ENCODE measurements at regions not wholly inside any gene's neighbourhood (a gene's known extent, or its start where the extent isn't known, plus 50 kb on each side); places are given as distances from the start of the nearest gene placed in this dataset.

DNA sequence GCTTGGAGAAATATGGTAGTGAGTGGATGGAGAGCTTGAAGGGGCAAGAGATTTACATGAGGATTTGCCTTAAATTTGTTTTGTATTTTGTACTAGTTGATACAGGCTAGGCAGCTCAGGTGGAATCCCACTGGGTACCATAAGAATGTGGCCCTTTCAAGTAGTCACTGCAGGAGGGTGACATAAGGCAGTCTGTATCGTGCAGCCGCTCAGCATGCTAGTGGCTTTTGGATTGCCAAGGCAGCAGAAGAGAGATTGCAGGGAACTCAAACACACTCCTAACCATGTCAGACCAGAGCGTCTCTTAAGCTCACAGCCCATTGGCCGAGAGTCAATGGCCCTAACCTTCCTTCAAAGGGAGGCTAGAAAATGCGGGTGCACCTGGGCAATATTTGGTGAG, 420.0 kb downstream of the ADGRL2 start:
- DNase-seq, result no peak

DNA sequence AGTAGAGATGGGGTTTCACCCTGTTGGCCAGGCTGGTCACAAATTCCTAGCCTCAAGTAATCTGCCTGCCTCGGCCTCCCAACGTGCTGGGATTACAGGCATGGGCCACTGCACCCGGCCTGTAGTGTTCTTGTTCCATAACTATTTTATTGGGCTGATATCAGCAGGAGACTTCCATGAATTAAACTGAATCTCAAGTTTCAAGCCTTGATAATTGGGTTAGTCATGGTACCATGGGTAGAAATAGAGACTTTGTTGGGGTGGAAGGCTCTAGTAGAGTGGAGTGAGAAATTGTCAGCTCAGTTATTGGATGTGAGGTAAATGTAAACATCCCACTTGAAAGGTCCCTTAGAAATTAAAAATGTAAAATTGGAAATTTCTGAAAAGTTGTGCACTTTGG, 419.1 kb downstream of the ADGRL2 start:
- DNase-seq, result no peak

DNA sequence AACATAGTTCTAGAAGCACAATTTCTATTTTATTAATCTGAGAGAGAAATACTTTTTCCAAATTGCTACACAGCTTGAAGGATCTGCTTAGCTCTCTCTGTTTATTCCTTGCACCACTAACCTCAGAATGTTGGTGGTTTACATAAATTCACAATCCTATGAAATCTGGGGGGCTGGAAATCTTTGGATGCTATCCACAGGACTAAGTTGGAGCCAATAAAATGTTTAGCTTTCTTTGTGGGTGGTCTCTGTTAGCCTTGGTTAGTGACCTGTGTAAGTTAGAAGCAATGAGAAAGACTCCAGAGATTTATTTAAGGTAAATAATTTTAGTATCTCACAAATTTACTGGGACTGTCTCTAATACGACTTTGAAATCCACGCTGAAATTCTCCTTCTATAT, 418.1 kb downstream of the ADGRL2 start:
- DNase-seq, result no peak

DNA sequence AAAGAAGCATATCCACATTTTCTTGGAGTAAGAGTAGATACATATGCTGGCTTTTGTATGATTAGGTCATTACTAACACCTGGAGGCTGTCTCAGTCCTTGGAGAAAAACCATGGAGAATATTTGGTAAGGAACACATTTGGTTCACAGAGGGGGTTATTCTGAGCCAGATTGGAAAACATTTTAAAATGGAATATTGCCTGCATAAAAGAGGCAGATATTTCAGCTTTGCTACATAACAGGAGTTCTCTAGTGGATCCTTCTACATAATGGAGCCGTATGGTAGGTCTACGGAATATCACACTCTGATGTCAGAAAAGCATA, 415.1 kb downstream of the ADGRL2 start:
- no peak for DNase-seq

DNA sequence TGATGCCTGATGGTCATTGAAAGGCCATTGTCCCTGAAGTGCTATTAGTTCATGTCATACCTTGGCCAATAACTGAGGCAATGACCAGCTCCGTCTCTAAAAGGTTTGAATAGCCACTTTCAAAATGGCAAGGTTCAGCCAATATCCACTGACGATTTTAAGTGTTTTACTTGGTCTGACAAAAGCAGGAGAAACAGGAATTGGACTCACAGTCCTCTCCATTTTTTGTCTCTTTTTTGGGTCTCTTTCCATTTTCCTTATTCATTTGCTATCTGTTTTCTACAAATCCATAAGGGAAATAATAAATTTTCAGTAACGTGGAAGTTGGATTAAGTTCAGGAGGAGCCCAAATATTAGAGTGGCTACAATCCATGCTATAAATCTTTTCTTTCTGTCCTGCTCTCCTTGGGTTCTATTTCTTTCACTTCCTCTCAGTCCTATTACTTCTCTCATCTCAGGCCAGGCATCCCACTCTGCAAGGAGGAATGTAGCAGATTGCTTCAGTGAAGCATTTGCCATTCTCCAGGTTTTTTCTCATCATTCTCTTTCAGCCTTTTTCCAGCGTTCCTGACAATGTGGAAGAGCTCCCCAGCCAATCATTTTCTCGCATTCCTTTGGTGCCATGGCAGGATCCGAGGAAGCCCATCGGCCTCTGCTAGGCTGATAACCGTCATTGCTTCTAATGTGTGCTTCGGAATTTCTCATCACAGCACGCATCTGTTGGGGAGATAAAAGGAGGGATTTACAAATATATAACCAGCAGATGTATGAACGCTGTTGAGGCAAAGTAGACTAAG, 414.5 kb downstream of the ADGRL2 start:
- DNase-seq, result no peak

DNA sequence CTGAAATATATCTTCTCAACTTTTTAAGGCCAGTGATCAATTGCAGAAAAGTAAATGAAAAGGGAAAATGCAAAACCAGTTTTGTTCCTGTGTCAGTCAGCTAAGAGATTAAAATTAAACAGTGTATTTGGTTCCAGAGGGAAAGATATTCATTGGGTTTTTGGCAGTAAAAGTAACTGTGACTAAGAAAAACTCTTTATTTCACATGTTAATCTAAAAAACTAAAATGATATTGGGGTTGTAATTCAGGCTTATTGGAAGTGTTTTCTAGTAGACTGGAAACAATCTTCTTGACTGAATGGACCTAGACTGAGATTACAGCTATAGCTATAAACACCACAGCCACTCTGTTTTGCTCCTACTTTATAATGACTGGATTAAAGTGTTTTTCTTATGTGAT, 413.9 kb downstream of the ADGRL2 start:
- DNase-seq, result no peak

DNA sequence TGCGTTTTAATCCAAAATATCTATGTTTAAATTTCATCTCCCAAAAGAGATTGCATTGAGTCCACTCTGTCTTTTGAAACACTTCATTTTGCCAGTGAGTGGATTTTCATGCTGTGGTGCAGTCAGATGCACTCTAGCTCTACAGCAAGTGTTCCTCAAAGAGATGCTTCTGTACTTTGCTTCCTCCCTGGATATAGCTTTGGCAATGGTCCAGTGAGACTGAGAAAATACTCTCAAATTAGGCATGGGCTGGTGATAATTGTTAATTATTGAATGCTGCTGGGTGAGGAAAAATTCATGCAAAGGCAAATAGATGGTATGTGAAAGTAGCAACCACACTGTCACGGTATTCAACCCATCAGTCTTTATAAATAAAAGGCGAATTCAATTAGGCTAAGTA, 396.9 kb downstream of the ADGRL2 start:
- no peak for DNase-seq

DNA sequence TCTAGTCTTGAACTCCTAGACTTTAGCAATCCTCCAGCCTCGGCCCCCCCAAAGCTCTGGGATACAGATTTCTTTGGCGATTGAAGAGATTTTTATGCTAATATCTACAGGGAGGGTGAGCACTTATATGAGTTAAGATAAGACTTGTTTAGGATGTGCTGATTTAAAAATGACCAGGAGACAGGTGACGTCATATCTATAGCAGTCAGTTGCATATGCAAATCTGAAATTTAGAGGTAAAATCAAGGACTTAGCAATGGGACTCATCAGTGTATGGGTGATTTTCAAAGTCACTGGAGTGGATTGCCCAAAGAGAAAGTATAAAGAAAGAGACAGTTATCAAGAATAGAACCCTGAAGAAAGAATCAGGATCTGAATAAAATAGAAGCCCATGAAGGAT, 394.5 kb downstream of the ADGRL2 start:
- no peak for DNase-seq

DNA sequence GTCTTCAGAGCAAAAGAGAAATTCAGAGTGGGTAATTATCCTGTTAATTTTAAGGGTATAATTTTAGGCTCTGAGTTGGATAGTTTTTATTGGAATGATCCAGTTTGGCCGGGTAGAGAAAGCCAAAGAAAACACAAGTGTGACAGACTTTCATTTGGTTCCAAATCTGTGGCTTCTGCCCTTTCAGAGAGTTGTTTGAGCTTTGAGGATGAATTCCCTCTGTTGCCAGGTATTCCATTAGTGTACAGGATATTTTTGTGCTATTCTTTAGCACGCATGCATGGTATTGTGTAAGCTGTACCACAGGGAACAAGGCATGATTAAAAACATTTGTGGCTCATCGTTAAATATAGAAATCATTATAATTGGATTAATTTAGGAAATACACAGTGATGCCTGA, 384.4 kb downstream of the ADGRL2 start:
- DNase-seq, result no peak

DNA sequence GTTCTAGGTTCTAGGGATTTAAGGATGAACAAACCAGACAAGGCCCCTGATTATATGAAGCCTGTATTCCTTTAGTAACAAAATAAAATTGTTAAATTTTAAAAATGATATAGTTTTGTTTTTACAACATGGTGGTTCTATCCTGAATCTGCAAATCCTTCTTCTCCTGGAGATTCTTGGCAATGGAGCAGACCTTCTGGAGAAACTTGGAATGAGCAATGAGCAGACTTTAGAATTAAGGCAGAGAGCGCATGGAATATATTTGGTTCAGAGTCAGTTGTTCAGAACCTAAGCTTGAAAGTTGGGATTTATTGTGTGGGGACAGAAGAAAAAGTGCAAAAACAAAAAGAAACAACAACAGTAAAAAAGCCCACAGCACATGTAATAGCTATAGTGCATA, 381.1 kb downstream of the ADGRL2 start:
- no peak for DNase-seq

DNA sequence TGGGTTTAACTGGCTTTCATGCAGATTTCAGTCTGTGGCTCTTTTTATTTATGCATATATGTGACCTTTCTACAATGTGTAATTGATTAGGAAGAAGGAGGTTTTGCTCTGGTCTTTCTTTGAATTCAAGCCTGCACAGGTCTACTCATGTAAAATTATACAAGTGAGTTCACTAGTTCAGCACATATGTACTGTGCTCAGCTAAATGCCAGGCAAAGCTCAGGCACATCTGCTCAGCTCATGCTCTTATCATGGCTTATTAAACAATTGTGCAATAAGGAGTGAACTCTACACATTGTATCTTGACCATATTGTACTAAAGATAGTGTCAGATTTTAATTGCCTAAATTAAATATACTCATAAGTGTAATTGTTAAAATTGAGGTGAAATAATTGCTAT, 378.4 kb downstream of the ADGRL2 start:
- DNase-seq, result no peak

DNA sequence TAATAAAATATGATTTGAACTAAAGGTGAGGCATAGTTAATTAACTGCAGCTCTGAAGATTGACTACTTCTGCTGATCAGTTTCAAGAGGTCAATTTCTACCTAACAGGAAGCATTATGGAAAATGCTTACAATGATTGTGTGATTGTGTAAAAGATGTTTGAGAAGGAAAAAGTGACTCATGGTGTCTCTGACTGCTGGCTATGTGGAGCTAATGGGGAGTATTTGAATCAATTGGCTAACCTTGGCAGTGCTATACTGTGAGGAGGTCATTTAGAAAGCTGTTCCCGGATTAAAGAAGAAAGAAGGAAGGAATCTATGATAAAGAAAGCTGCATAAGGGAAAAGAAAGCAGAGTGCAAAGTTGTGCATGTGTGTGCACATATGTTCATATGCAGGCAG, 376.5 kb downstream of the ADGRL2 start:
- DNase-seq, result no peak

DNA sequence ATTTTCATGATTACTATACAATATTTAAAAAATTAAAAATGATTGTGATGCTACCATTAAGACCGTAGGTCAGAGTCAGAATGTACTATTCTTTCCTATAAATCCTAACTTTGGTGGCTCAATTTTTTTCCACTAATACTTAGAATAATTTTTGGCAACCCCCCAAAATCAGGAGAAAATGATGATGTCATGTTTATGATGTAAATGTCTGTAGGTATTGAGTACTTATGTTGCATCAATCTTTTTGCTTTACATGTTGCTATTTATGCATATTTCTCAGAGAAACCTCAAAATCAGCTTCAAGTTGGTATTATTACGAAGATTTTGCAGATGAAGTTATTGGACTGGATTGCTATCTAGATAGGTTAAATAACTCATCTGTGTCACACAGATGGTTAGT, 371.2 kb downstream of the ADGRL2 start:
- no peak for DNase-seq

DNA sequence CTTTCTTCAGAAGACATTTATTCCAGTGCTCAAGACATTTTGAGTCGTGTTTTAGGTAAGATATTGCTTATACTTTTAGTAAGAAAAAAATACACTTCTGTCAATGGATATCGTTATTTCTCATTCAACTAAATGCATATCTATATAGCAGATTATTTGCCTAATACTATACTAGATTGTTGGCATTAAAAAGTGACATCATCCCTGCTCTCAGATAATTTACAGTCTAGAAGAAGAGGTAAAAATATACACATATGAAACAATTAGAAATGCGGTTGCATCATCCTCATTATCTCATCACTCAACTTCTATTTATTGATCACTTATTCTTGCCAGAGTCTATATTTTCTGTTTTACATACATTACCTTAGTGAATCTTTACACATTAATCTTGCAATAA, 367.7 kb downstream of the ADGRL2 start:
- no peak for DNase-seq

DNA sequence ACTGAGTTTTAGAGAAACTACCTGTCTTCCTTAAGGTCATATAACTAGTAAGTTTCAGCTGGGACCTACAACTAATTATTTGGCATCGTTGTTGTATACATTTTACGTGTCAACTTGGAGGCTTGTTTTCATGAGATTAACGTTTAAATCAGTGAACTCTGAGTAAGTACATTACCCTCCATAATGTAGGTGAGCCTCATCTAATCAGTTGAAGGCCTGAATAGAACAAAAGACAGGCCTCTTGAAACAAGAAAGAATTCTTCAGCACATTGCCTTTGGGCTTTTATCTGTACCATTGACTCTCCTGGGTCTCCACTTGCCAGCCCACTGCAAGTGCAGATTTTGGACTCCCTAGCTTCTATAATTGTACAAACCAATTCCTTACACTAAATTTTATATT, 364.6 kb downstream of the ADGRL2 start:
- DNase-seq, result no peak

DNA sequence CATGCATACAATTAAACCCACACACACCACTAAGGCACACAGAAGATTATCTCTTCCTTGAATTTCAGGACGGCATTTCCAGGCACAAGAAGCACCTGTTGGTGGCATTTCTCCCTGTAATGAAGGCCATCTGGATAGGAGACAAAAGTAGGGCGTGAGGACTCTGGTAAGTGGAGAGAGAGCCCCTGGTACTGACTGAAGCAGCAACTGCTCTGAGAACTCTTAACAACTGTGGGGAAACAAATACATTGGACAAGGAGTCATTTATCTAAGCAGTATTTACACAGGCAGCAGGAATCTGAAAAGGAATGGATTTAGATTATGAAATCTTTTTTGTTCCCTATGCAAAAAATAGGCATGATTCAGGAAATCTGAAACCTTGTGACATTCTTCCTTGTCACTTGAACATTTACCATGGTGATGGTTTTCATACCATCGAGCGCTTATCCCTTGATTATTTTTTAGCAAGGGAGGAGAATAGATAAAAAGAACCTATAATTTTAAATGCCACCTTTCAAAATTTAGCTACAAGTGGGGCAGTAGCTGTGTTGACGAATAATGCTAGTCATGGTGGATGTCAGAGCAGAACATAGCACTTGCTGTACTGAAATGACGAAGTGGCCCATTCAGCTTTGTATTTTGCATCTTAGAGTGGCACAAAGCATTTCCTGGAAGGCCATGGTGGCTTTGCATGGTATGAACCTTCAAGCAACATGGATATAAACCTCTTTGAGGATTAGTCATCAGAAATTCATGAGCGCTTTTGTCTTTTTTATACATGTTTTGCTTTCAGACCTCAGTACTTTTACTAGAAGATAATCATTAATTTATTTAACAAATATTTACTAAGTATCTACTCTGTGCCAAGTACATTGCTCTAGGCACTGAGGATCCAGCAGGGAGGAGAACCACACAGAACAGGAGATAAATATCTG, 362.0 kb downstream of the ADGRL2 start:
- DNase-seq, result no peak

DNA sequence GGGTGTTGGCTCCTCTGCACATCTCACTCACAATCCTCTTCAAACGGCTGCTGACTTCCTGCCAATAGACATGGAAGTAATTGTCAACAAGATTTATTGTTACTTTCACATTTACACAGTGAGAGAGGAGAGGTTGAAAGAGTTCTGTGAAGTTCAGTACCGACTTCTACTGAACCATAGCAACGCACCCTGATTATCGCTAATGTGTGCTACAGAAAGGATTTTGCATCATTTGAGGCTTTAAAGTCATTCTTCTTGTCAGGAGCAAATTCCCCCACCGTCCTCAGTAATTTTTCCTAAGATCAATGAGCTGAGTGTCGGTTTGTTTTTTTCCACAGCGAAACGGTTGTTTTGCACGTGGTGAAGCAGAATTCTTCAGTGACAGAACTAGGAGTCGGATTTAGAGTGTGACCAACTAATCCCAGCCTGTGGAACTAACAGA, 361.0 kb downstream of the ADGRL2 start:
- no peak for DNase-seq

DNA sequence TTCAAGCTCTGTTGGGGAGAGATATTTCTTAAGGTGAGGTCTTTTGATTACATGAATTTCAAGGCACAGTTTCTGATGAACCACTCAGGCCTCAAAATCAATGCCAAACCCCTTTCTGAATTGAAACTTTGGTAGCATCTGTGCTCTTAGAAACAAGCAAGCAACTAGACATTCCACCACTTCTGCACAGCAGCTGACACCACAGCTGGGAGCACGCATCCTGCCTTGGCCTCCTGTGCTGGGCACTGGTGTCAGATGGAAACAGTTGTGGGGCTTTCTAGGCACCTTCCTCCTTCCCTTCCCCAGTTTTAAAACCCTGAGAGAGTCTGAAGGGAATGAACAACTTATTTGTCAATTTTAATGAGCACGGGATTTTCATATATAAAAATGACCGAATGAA, 360.2 kb downstream of the ADGRL2 start:
- no peak for DNase-seq

DNA sequence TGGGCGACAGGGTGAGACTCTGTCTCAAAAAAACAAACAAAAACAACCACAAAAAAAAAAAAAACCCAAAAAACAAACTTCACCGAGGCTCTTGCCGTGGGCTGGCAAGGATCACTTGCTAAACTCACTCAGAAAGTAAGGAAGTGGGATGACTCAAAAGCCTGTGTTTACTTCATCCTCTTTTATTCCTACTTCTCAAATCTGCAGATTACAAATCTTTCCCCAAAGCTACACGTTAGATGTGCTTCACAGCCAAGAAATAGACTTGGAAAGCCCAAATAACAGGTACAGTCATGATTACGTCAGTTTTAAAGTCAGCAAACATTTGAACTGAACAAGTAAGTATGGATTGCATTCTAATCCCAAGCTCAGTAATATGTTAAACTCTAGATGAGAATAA, 359.3 kb downstream of the ADGRL2 start:
- no peak for DNase-seq

DNA sequence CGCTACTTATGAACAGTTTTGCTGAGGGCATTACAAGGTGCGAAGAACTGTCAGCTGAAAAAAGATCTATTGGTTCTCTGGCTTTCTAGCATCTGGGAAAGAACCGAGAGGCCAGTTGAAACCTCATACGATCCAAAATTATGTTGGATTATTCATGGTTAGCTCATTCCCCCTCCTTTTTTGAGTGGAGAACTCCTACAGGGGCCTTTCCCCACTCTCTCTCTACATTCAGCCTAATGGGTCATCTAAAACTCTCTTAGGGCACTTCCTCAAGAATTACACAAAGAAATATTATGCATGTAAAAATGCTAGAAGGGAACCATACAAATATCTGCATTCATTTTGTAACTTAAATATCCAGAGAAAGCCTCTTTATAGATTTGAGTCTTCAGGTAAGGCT, 358.2 kb downstream of the ADGRL2 start:
- DNase-seq, result no peak

DNA sequence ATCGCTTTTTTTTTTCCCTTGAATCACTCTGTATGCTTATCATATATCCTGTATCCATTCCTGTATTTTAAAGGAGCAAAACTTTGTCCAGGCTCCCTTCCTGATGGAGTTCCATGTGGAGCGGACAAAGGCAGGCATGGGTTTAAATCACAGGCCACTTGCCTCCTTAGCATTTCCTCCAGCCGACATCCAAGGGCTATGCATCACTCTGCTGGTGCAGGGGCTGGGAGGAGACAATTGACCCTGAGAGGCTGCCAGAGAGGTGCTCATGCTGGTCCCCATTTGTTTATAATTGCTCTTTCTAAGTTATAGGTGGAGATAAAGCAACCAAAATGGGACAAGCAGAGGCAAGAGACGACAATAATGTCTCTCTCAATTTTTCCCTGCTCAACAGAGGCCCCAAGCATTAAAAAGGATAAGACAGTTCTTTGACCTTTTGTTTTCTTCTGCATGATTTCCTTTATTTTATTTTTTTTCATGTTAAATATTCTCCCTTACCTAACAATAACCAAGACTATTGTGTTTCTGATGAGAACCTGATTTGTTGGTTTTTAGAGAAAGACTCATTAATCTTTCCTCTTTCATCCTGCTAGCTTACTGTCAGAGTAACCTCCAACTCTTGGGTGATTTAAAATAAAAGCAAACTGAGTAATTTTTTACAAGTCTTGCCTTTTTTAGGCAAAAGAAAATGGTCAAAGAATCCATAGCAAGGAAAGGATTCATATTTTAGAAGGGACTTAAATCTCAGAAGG, 353.7 kb downstream of the ADGRL2 start:
- no peak for DNase-seq

DNA sequence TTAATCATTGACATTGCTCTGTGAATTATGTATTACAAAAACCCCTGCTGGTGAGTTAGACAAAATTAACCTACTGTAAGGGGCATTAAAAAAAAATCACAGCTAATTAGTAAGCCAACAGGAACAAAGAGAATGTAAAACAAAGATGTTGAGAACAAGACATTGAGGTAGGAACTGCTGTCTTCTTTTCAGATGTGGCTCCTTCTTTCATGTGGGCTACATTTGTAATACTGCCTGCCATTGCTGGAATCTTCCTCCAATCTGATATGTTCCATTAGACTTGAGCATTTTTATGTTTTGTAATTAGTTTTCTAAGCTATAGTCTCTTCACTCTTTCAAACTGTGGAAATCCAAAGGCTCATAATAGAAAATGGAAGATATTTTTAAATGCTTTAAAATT, 353.0 kb downstream of the ADGRL2 start:
- no peak for DNase-seq

DNA sequence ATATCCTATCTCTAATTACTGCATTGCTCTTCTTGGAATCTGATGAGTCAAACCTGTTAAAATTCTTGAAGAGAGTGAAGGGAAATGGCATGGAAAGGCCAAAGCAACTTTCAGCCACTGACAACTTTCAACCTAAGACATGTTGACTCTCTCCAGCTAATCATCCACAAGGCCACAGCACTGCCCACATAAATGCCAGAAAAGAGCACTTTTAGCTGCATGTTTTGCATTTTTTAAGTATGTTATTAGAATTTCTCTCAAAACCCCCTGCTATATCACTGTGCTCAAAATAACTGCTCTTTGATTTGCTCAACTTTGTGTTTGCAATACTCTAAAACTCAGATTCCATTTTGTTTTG, 352.5 kb downstream of the ADGRL2 start:
- DNase-seq, result no peak
